ENCODE measurements at regions not wholly inside any gene's neighbourhood (a gene's known extent, or its start where the extent isn't known, plus 50 kb on each side); places are given as distances from the start of the nearest gene placed in this dataset.

DNA sequence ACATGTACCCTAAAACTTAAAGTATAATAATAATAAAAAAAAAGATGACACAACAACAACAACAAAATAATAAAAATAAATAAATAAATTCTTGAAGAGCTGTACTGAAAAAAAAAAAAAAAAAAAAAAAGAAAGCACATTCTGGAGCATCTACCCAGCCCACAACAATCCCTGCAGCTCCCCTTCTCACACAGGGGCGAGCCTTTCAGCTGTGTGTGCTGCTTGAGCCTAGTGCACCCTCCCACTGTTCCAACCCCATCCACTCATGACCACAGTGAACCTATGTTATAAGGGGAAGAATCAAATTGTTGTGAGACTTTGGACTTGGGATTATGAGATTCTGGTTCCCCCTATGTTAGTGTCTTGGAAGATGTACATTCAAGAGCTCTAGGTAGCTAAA, 161.5 kb upstream of the JADE1 start:
- TF ChIP-seq, protein P1, sequence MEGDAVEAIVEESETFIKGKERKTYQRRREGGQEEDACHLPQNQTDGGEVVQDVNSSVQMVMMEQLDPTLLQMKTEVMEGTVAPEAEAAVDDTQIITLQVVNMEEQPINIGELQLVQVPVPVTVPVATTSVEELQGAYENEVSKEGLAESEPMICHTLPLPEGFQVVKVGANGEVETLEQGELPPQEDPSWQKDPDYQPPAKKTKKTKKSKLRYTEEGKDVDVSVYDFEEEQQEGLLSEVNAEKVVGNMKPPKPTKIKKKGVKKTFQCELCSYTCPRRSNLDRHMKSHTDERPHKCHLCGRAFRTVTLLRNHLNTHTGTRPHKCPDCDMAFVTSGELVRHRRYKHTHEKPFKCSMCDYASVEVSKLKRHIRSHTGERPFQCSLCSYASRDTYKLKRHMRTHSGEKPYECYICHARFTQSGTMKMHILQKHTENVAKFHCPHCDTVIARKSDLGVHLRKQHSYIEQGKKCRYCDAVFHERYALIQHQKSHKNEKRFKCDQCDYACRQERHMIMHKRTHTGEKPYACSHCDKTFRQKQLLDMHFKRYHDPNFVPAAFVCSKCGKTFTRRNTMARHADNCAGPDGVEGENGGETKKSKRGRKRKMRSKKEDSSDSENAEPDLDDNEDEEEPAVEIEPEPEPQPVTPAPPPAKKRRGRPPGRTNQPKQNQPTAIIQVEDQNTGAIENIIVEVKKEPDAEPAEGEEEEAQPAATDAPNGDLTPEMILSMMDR (conservative IDR thresholded peaks at IDR 0.05), result no peak
- TF ChIP-seq ZFX (IDR thresholded peaks at IDR 0.05), result no peak
